ENCODE measurements at regions not wholly inside any gene's neighbourhood (a gene's known extent, or its start where the extent isn't known, plus 50 kb on each side); places are given as distances from the start of the nearest gene placed in this dataset.
"Not testable (repeated sequence)": the region's sequence is repeated elsewhere in the genome, so short reads cannot be mapped to it uniquely, and the experiment has no call there.

- DNase-seq (ENCODE audit: low read depth), result no peak
Measured at GRCh38 chr18:56443166-56443907, 195.1 kb downstream of the TXNL1 start.

DNA sequence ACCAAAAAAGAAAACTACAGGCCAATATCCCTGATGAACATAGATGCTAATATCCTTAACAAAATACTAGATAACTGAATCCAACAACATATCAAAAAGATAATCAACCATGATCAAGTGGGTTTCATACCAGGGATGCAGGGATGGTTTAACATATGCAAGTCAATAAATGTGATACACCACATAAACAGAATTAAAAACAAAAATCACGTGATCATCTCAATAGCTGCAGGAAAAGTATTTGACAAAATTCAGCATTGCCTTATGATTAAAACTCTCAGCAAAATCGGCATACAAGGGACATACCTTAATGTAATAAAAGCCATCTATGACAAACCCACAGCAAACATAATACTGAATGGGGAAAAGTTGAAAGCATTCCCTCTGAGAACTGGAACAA lies 199.9 kb downstream of the TXNL1 start:
- not testable (repeated sequence) for DNase-seq (ENCODE audit: low read depth)

DNA sequence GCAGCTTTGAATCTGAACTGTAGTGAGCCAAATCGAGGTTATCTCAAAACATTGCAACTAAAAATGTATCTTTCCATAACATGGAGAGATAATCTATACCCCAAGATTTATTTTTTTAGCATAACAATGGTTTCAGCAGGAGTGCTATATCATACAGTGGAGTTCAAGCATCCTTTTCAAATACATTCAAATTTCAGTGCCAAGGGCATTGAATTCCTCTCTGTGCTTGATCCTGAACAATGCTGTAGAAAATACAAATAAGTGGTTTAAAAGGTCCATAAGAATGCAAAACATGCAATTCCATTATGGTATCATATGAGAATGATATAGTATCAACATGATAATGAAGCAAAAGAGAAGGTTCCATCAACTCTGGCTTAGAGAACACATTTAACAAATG lies 201.7 kb downstream of the TXNL1 start:
- DNase-seq (ENCODE audit: low read depth), result no peak

DNA sequence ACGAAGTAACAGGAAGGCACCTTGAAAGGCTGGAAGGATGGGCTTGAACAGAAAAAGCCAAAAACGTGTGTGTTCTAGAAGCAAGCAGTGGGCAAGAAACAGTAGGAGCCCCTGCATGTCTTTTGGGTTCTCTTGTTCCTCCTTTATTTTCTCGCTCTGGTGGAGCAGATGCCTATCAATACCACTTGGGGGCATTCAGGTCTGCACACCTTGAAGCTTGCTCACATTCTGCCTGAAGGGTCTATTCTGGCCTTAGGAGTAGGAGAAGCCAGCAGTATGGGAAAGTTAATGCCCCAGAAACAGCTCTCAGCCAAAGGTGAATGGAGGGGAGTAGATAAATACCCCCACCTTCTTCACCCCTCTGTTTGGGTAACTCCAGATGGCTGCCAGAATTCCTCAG lies 204.5 kb downstream of the TXNL1 start:
- DNase-seq (ENCODE audit: low read depth), result no peak

DNA sequence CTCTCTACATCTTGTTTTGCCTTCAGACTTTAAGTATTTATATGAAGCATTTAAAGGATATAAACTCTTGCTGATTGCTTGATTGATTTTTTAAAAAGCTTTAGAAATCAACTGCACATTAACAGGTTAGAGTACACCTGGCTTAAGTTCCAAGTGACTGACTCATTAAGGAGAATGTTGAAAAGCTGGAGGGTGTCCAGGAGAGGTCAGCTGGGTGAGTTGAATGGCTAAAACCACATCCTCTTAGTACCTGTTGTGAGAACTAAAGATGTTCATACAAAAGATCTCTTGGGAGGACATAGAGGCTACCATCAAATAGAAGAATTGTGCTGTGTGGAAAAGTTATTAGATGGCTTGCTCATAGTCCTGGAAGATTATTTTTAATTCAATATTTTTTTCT lies 206.8 kb downstream of the TXNL1 start:
- DNase-seq (ENCODE audit: low read depth), result no peak

GRCh38 chr18:56423626-56424025 lies 214.8 kb downstream of the TXNL1 start:
- no peak for DNase-seq (ENCODE audit: low read depth)

DNA sequence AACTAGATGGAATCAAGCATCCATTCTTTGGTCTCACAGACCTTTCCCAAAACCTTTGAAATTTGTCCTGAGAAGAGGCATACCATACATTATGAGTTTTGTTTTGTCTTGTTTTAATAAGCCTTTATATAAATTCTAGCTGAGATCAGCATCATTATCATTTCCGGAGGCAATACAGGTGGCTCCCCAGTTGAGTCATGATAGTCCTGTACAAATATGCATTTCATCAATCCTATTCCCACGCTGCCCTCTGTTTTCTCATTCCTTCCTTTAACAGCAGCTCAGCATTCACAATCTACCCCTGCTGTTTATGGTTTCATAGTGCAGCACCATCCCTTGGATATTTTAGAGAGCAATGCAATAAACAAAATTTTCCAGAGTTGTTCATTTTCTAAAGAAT lies 216.7 kb downstream of the TXNL1 start:
- no peak for DNase-seq (ENCODE audit: low read depth)

GRCh38 chr18:56420868-56421267 lies 217.5 kb downstream of the TXNL1 start:
- DNase-seq (ENCODE audit: low read depth), result not testable (repeated sequence)

DNA sequence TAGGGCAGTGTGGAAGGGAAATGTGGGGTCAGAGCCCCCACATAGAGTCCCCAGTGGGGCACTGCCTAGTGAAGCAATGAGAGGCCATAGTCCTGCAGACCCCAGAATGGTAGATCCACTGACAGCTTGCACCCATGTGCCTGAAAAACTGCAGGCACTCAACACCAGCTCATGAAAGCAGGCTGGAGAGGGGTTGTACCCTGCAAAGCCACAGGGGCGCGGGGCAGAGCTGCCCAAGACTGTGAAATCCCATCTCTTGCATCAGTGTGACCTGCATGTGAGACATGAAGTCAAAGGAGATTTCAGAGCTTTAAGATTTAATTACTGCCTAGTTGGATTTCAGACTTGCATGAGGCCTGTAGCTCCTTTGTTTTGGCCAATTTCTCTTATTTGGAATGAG lies 224.0 kb downstream of the TXNL1 start:
- no peak for DNase-seq (ENCODE audit: low read depth)

DNA sequence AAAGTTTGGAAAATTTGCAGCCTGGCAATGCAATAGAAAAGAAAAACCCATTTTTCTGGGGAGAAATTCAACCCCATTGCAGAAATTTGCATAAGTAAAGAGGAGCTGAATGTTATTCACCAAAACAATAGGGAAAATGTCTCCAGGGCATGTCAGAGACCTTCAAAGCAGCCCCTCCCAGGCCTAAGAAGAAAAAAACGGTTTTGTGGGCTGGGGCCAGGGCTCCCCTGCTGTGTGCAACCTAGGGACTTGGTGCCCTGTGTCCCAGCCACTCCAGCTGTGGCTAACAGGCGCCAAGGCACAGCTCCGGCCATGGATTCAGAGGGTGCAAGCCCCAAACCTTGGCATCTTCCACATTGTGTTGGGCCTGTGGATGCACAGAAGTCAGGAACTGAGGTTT lies 224.5 kb downstream of the TXNL1 start:
- no peak for DNase-seq (ENCODE audit: low read depth)

DNA sequence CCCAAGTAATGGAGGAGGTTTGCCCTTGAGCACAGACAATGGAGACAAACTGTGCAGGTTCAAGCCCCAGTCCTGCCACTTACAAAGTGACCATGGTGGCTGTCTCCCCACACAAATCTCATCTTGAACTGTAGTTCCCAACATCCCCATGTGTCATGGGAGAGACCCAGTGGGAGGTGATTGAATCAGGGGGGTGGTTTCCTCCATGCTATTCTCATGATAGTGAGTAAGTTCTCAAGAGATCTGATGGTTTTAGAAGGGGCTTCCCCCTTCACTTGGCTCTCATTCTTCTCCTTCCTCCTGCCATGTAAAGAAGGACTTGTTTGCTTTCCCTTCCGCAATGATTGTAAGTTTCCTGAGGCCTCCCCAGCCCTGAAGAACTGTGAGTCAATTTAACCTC lies 225.4 kb downstream of the TXNL1 start:
- no peak for DNase-seq (ENCODE audit: low read depth)

DNA sequence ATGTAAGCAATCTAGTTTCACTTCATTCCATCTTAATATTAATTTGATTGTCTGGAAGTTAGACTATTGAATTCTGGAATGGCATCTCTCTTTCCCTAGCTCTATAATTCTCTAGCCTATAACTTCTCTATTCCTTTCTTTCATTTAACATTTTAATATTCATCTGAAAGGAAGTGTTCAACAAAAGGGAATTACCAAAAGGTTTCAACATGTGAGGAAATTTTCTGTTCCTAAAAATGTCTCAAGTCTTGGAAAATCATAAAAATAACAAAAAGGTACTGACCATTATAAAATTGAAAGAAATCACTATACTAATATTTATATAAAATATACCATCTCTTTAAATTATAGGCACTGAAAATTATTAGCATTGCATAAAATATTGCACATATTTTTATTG lies 228.7 kb downstream of the TXNL1 start:
- no peak for DNase-seq (ENCODE audit: low read depth)

DNA sequence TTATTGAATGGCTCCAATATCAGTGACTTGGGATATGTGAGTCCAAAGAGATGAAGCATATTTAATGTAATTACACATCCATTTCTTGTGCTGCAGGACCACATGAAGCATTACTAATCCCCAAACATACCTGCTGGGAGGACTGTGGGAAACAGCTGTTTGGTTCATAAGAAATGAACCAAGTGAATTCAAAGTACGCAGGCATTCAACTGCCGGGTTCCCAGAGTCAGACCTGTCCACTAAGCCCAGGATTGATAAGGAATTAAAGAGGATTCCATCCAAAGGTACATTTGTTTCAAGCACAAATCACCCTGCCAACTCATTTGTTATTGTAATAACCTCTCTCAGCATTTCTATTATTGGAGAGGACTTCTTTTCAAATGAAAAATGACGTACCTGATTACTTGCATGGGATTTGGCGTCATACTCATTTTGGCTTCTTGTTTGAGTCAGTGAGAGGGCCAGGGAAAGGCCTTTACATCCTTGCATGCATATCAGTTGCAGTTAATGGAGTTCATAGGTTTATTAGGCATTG lies 230.7 kb downstream of the TXNL1 start:
- DNase-seq (ENCODE audit: low read depth), result no peak

DNA sequence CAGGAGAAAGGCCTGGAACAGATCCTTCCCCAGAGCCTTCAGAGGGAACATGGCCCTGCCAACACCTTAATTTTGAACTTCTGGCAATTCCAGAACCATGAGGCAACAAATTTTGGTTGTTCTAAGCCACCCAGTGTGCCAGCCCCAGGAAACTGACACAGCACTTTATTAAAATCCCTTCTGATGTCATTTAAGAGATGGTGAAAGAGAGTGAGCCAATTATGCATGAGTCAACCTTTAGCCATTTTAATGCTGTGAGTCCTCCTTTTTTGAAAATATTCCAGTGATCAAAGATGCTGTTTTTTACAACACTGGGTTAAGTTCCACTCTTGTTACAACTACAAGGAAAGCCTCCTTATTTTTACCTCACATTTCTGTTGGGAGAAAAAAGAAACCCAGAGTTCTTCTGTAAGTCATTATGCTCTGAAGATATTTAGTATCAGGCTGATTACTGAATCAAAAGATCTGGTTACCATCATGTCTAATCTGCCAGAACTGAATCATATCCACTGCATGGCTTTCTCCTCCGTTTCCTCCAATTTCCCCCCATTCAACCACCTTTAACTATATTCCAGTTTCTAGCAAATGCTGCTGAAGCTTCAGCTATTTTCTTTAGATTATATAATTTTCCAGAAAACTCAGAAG lies 235.4 kb downstream of the TXNL1 start:
- DNase-seq (ENCODE audit: low read depth), result no peak

- DNase-seq (ENCODE audit: low read depth), result no peak
Measured at GRCh38 chr18:56393870-56394269, 244.5 kb downstream of the TXNL1 start.

- DNase-seq (ENCODE audit: low read depth), result no peak
Measured at GRCh38 chr18:56391931-56392590, 246.3 kb downstream of the TXNL1 start.

DNA sequence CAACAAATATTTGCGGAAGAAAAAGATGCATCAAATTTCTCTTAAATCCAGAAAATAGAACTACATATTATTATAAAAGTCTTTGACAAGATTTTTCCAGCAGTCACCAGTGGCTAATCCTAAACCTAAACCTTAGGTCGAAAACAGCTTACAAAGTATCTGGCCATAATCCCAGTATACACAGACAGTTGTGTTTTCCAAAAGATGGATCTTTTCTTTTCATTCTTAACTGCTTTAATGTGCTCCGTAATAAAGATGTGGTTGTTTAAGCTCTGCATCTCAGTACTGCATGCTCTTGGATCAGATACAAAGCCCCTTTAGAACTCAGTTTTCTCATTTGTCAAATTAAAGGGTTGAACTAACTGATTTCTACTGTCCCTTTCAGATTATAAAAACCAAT lies 247.8 kb downstream of the TXNL1 start:
- DNase-seq (ENCODE audit: low read depth), result no peak

DNA sequence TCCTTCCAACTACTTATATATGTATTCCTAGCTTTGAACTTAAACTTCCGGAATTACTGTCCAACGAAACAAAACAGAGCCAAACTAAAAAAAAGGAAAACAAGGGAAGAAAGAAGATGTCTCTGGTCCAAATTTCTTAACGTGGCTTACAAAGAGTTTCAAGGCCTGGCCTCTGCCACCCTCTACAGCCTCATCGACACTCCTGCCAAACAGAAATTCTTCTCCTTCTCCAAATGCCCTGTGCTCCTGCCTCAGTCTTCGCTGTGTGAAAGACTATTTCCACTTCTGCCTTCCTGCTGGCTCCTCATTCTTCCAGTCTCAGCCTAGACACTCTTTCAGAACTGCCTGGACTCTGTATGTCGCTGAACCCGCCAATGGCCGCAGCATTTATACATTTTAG lies 249.2 kb downstream of the TXNL1 start:
- no peak for DNase-seq (ENCODE audit: low read depth)

DNA sequence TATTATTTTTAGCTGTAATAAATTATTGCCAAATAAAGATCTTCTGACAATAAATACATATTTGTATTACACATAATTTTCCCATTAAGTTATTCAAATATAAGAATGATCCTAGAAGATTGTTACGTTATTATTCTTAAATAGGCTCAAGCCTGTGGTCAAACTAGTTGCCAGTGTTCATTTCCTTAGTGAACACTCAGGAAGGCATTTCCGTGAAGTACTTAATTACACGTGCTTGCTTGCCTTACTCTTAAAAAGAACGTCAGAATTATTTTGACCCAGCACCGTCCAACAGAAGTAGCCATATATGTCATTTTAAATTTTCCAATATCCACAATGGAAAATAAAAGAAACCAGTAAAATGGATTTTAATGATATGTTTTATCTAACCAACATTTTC lies 249.8 kb downstream of the TXNL1 start:
- DNase-seq (ENCODE audit: low read depth), result no peak

- DNase-seq (ENCODE audit: low read depth), result no peak
Measured at GRCh38 chr18:56386856-56387255, 251.5 kb downstream of the TXNL1 start.

DNA sequence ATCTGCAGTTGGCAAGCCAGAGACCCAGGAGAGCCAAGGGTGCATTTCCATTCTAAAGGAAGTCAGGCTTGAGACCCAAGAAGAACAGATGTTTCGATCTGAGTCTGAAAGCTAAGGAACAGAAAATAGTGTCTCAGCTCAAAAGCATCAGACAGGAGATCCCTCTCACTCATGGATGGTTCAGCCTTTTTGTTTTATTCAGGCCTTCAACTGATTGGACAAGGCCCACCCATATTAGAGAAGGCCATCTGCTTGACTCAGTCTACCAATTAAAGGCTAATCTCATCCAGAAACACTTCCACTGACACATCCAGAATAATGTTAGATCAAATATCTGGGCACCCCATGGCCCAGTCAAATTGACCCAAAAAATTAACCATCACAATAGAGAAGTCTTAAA lies 255.0 kb downstream of the TXNL1 start:
- no peak for DNase-seq (ENCODE audit: low read depth)

GRCh38 chr18:56382541-56382940 lies 255.9 kb downstream of the TXNL1 start:
- no peak for DNase-seq (ENCODE audit: low read depth)

- DNase-seq (ENCODE audit: low read depth), result no peak
Measured at GRCh38 chr18:56381196-56381595, 257.2 kb downstream of the TXNL1 start.

Data from activated T-cell treated with anti-CD3 and anti-CD28 coated beads for 48 hours (primary cell).